Keratinocyte (primary cell): ENCODE measurements at regions not wholly inside any gene's neighbourhood (a gene's known extent, or its start where the extent isn't known, plus 50 kb on each side); places are given as distances from the start of the nearest gene placed in this dataset.

Source experiments
- DNase-seq: peaks from one replicate; pipeline ENCODE4 v3.0.0-alpha.2; 2011; ENCODE audit warnings: low read depth, missing footprints, low spot score
- FAIRE-seq: peaks from 2 replicates; lab custom pipeline; 2011; peaks lifted over from hg19 to GRCh38; lab: Jason Lieb, UNC
- H2AFZ ChIP-seq: 2 replicates; pipeline ENCODE4 v1.6.0; 2012; ENCODE audit warnings: low read length, control low read depth, inconsistent platforms; ENCODE audit not compliant: control insufficient read depth
- H3K27ac ChIP-seq: 2 replicates; pipeline ENCODE4 v1.5.1; 2011; ENCODE audit warnings: low read length; ENCODE audit not compliant: control insufficient read depth, insufficient read depth
- H3K27me3 ChIP-seq: 3 replicates; pipeline ENCODE4 v1.6.0; 2011; ENCODE audit warnings: low read length; ENCODE audit not compliant: control insufficient read depth, insufficient read depth; ENCODE audit errors: extremely low read depth
- H3K36me3 ChIP-seq, 2 experiments: 2 replicates in 1 of 2; 3 replicates in 1 of 2; pipeline ENCODE4 v1.5.1; 2011; ENCODE audit warnings: low read length in 2 of 2, mild to moderate bottlenecking in 1 of 2; ENCODE audit not compliant: control insufficient read depth in 2 of 2, insufficient read depth in 2 of 2; ENCODE audit errors: extremely low read depth in 1 of 2
- H3K4me1 ChIP-seq: 3 replicates; pipeline ENCODE4 v1.5.1; 2011; ENCODE audit warnings: low read length; ENCODE audit not compliant: control insufficient read depth, insufficient read depth; ENCODE audit errors: extremely low read depth
- H3K4me2 ChIP-seq: 3 replicates; pipeline ENCODE4 v1.6.0; 2011; ENCODE audit warnings: low read depth, low read length; ENCODE audit not compliant: control insufficient read depth, insufficient read depth; ENCODE audit errors: extremely low read depth
- H3K4me3 ChIP-seq, 3 experiments: fragments of 200-600 bp in 1 of 3; sonication (generic) in 1 of 3; 2 replicates in 2 of 3; 3 replicates in 1 of 3; pipeline ENCODE4 v1.5.1; 2011 to 2016; ENCODE audit warnings: low read length in 3 of 3, mild to moderate bottlenecking in 3 of 3, control low read depth in 2 of 3, inconsistent platforms in 1 of 3, low read depth in 1 of 3, mixed read lengths in 1 of 3, mixed run types in 1 of 3, moderate library complexity in 1 of 3; ENCODE audit not compliant: control insufficient read depth in 2 of 3, insufficient read depth in 2 of 3; ENCODE audit errors: extremely low read depth in 1 of 3
- H3K79me2 ChIP-seq: 2 replicates; pipeline ENCODE4 v1.6.0; 2012; ENCODE audit warnings: low read length; ENCODE audit not compliant: control insufficient read depth, insufficient read depth
- H3K9ac ChIP-seq: 3 replicates; pipeline ENCODE4 v1.6.0; 2011; ENCODE audit warnings: low read length; ENCODE audit not compliant: control insufficient read depth, insufficient read depth; ENCODE audit errors: extremely low read depth
- H3K9me1 ChIP-seq: 3 replicates; pipeline ENCODE4 v1.6.0; 2011; ENCODE audit warnings: low read length; ENCODE audit not compliant: control insufficient read depth, insufficient read depth; ENCODE audit errors: extremely low read depth
- H3K9me3 ChIP-seq: 2 replicates; pipeline ENCODE4 v1.5.1; 2012; ENCODE audit warnings: low read depth, low read length; ENCODE audit not compliant: control insufficient read depth
- H4K20me1 ChIP-seq: 3 replicates; pipeline ENCODE4 v1.6.0; 2011; ENCODE audit warnings: low read length; ENCODE audit not compliant: control insufficient read depth, insufficient read depth; ENCODE audit errors: extremely low read depth
- CTCF ChIP-seq, 3 experiments: IDR thresholded peaks in 1 of 3; conservative IDR thresholded peaks in 1 of 3; optimal IDR thresholded peaks in 1 of 3; 2 replicates in 2 of 3; 3 replicates in 1 of 3; pipeline versions ENCODE3 to v1.5.1; 2011; ENCODE audit warnings: low read length in 3 of 3, mild to moderate bottlenecking in 3 of 3, moderate library complexity in 2 of 3, control low read depth in 1 of 3, inconsistent platforms in 1 of 3; ENCODE audit not compliant: insufficient read depth in 2 of 3; ENCODE audit errors: extremely low read depth in 1 of 3
- EZH2 ChIP-seq: IDR thresholded peaks from one replicate; pipeline ENCODE4 v1.6.1; 2012; ENCODE audit warnings: inconsistent platforms, mild to moderate bottlenecking, low read length, moderate library complexity
- dilution Hi-C: fragments of 300-500 bp; cut with MboI; formaldehyde crosslinking; loops from one replicate; pipeline ENCODE4 v1.7.0; 2020; ENCODE audit warnings: low sequenced_read_pairs; ENCODE audit not compliant: extremely low pct_ligation_motif_present

- Histone ChIP-seq H4K20me1 (no peaks in the 10 kb centered on the region), H3K4me3 (no peak overlapping the region), H2AFZ (no peak overlapping the region), H3K79me2 (no peaks in the 10 kb centered on the region), H3K4me1 (no peaks in the 10 kb centered on the region), H3K9me3 (no peaks in the 10 kb centered on the region), H3K36me3 (no peaks in the 10 kb centered on the region), H3K9ac (no peak overlapping the region), H3K27ac (no peak overlapping the region), H3K9me1 (no peaks in the 10 kb centered on the region), H3K27me3 (no peaks in the 10 kb centered on the region), H3K4me2 (no peak overlapping the region)
- DNase-seq (no peak), FAIRE-seq (no peak)
- dilution Hi-C loops, result no loop called here
- TF ChIP-seq CTCF (optimal IDR thresholded peaks at IDR 0.05 in 1 of 3, IDR thresholded peaks at IDR 0.05 in 1 of 3, conservative IDR thresholded peaks at IDR 0.05 in 1 of 3; ENCODE audit: extremely low read depth in 1 of 3, insufficient read depth in 2 of 3, low read length in 3 of 3), result no peak
Observed at GRCh38 chr10:71909399-71910083, 54.7 kb upstream of the CHST3 start.

- TF ChIP-seq CTCF (optimal IDR thresholded peaks at IDR 0.05 in 1 of 3, IDR thresholded peaks at IDR 0.05 in 1 of 3, conservative IDR thresholded peaks at IDR 0.05 in 1 of 3; ENCODE audit: extremely low read depth in 1 of 3, insufficient read depth in 2 of 3, low read length in 3 of 3) (no peak), EZH2 (no peak)
- H3K79me2 ChIP-seq, result no peaks in the 10 kb centered on the region
- FAIRE-seq, result no peak
- H3K36me3 ChIP-seq, result no peaks in the 10 kb centered on the region
- no peak overlapping the region for H3K9ac ChIP-seq
- H3K9me1 ChIP-seq, result no peaks in the 10 kb centered on the region
- no peak overlapping the region for H2AFZ ChIP-seq
- no peaks in the 10 kb centered on the region for H3K27me3 ChIP-seq
- no peaks in the 10 kb centered on the region for H4K20me1 ChIP-seq
- dilution Hi-C loops, result no loop called here
- no peaks in the 10 kb centered on the region for H3K9me3 ChIP-seq
- DNase-seq, result no peak
- H3K4me1 ChIP-seq, result no peaks in the 10 kb centered on the region
- H3K4me2 ChIP-seq, result no peak overlapping the region
- no peak overlapping the region for H3K4me3 ChIP-seq
- no peak overlapping the region for H3K27ac ChIP-seq
Observed at GRCh38 chr10:71908998-71909397, 55.2 kb upstream of the CHST3 start.
